Body of pancreas (tissue), 4 donors: ENCODE measurements at regions not wholly inside any gene's neighbourhood (a gene's known extent, or its start where the extent isn't known, plus 50 kb on each side); places are given as distances from the start of the nearest gene placed in this dataset.

ENCODE experiments used
- ATAC-seq: fragments of 150-250 bp; one replicate; pipeline ENCODE4 v1.9.1; 2016
- DNase-seq, 4 donors: peaks; one replicate each; pipeline ENCODE4 v3.0.0-alpha.2; 2019
- H3K27ac ChIP-seq, 4 donors: fragments of 200-600 bp; sonication (generic); 1 replicate in 3 of 4; 2 replicates in 1 of 4; pipeline versions ENCODE4 v1.5.1 to v1.6.1; 2016 to 2019; ENCODE audit warnings: mild to moderate bottlenecking in 1 of 4, mixed read lengths in 1 of 4, moderate library complexity in 1 of 4
- H3K27me3 ChIP-seq, 2 donors: fragments of 200-600 bp; sonication (generic); one replicate each; pipeline ENCODE4 v1.6.0; 2016; ENCODE audit warnings: mild to moderate bottlenecking in 1 of 2
- H3K36me3 ChIP-seq, 2 donors: fragments of 200-600 bp; sonication (generic); replicated peaks in 1 of 2; 2 replicates each; pipeline ENCODE4 v1.5.1; 2016; ENCODE audit warnings: low read depth in 2 of 2; ENCODE audit not compliant: insufficient read depth in 1 of 2
- H3K4me1 ChIP-seq: fragments of 200-600 bp; sonication (generic); one replicate; pipeline ENCODE4 v1.6.0; 2016
- H3K4me3 ChIP-seq, 2 donors: fragments of 200-600 bp; sonication (generic); 1 replicate in 1 of 2; 2 replicates in 1 of 2; pipeline ENCODE4 v1.5.1; 2016 to 2019
- H3K9me3 ChIP-seq, 3 donors: fragments of 200-600 bp; sonication (generic); 1 replicate in 2 of 3; 2 replicates in 1 of 3; pipeline ENCODE4 v1.5.1; 2016
- POLR2A ChIP-seq, 3 donors: fragments of 450-650 bp; IDR thresholded peaks; one replicate each; pipeline ENCODE4 v1.6.1; 2016; ENCODE audit warnings: antibody characterized with exemption in 3 of 3, mild to moderate bottlenecking in 2 of 3
- WGBS, 2 donors: methylation state at CpG; one replicate each; pipeline ENCODE4 v1.1.5; 2017; 5-methylcytosine and 5-hydroxymethylcytosine counted together
- intact Hi-C: fragments of 100-400 bp; cut with DNase I; formaldehyde crosslinking; loops from one replicate; pipeline ENCODE4 v1.15.1; 2023
- TF ChIP-seq, protein P1 (sequence below), 7 experiments: fragments of 450-650 bp in 4 of 7; fragments of 200-600 bp in 3 of 7; sonication (generic) in 3 of 7; IDR thresholded peaks; one replicate each; pipeline ENCODE4 v1.5.1; 2016 to 2019; ENCODE audit warnings: antibody characterized with exemption in 7 of 7

DNA sequence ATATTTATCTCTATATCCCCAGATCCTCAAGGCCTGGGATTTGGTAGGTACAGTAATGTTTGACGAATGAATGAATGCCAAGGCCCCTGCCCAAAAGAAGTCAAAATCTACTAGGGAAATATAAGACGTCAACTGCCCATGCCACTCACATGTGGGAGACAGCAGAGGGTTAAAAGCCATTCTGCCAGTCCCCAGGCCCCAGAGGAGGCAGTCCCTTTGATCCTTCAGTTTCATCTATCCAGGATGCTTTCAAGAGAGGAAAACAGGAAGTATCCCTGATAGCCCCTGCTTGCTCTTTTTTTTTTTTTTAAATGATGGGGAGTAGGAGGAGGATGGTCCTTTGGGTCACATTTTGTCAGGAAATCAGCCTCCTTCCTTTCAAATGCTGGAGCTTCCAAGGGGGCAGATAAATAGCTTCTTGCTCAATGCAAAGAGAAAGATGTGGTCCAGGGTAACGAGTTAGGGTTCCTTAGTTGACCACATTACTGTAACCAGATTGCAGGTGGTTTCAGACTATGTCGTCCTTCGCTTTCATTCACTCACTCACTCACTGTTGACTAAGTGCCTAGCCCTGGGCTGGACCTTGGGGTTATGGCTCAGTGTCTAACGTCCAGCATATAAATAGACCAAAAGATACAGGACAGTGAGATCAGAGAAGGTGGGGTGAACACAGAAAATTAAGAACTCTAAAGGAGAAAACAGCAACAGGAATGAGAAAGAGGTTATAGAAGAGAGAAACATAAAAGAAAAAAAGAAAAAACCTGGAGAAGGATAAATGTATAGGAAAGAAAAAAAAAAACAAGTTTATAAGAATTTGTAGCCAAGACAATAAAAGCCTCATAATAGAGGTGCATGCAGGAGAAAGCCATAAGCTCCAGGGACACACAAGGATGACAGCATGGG lies 64.6 kb upstream of the PIM1 start:
- 71 to 85% methylated on average over 5 to 6 of the region's 6 CpGs for WGBS, 2 donors
- peak overlapping the region in 2 of 4 donors; percentile 86 to 95 for H3K27ac ChIP-seq
- no peaks in the 10 kb centered on the region for H3K36me3 ChIP-seq
- no peak for DNase-seq
- H3K9me3 ChIP-seq: no peaks in the 10 kb centered on the region
- no peaks in the 10 kb centered on the region for H3K27me3 ChIP-seq
- no peak for TF ChIP-seq POLR2A (IDR thresholded peaks at IDR 0.05)
- TF ChIP-seq, protein P1, sequence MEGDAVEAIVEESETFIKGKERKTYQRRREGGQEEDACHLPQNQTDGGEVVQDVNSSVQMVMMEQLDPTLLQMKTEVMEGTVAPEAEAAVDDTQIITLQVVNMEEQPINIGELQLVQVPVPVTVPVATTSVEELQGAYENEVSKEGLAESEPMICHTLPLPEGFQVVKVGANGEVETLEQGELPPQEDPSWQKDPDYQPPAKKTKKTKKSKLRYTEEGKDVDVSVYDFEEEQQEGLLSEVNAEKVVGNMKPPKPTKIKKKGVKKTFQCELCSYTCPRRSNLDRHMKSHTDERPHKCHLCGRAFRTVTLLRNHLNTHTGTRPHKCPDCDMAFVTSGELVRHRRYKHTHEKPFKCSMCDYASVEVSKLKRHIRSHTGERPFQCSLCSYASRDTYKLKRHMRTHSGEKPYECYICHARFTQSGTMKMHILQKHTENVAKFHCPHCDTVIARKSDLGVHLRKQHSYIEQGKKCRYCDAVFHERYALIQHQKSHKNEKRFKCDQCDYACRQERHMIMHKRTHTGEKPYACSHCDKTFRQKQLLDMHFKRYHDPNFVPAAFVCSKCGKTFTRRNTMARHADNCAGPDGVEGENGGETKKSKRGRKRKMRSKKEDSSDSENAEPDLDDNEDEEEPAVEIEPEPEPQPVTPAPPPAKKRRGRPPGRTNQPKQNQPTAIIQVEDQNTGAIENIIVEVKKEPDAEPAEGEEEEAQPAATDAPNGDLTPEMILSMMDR (IDR thresholded peaks at IDR 0.05): no peak
- intact Hi-C loops: loop anchor here (10.0 kb wide), 1 partner anchor 51 kb away; no protein-coding TSS in a partner anchor
- no peak overlapping the region for H3K4me3 ChIP-seq
- no peak for ATAC-seq
- H3K4me1 ChIP-seq: peaks cover 44% of the 10 kb centered on the region

DNA sequence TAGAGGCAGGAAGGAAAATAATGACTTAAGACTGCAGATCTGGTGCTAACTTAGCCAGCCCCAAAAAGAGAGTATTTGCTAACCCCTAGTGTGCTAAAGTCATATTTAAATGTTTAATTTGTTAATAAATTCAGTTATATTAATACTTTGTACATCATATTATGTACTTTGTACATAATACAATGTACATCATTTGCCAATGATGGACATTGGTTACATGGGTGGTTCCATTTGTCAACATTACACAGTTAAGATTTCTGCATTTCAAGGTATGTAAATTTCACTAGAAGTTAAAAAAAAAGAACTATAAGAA lies 63.9 kb upstream of the PIM1 start:
- Histone ChIP-seq H3K4me1 (peaks cover 44% of the 10 kb centered on the region), H3K9me3 (no peaks in the 10 kb centered on the region), H3K36me3 (no peaks in the 10 kb centered on the region), H3K4me3 (no peak overlapping the region), H3K27me3 (no peaks in the 10 kb centered on the region), H3K27ac (no peak overlapping the region)
- DNase-seq: no peak
- ATAC-seq: no peak
- TF ChIP-seq, protein P1 (IDR thresholded peaks at IDR 0.05): no peak
- TF ChIP-seq POLR2A (IDR thresholded peaks at IDR 0.05): no peak
- intact Hi-C loops: loop anchor here (10.0 kb wide), 1 partner anchor 51 kb away; no protein-coding TSS in a partner anchor

DNA sequence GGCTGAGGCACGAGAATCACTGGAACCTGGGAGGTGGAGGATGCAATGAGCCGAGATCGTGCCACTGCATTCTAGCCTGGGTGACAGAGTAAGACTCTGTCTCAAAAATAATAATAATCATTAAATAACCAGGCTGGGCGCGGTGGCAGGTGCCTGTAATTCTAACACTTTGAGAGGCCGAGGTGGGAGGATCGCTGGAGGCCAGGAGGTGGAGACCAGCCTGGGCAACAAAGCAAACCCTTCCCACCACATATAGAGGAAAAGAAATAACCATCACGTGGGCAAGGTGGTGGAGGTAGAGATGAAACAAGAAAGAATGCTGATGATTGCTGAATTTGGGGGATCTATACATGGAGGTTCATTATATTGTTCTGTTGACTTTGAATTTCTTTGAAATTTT lies 63.4 kb upstream of the PIM1 start:
- no peak for TF ChIP-seq POLR2A (IDR thresholded peaks at IDR 0.05)
- TF ChIP-seq, protein P1 (IDR thresholded peaks at IDR 0.05): no peak
- DNase-seq: no peak
- Histone ChIP-seq H3K27me3 (no peaks in the 10 kb centered on the region), H3K9me3 (no peaks in the 10 kb centered on the region), H3K36me3 (no peaks in the 10 kb centered on the region), H3K4me1 (peaks cover 44% of the 10 kb centered on the region), H3K27ac (no peak overlapping the region), H3K4me3 (no peak overlapping the region)
- no peak for ATAC-seq
- 94 to 97% methylated on average over 8 of the region's 8 CpGs for WGBS, 2 donors
- intact Hi-C loops: loop anchor here (10.0 kb wide), 1 partner anchor 52 kb away; no protein-coding TSS in a partner anchor

DNA sequence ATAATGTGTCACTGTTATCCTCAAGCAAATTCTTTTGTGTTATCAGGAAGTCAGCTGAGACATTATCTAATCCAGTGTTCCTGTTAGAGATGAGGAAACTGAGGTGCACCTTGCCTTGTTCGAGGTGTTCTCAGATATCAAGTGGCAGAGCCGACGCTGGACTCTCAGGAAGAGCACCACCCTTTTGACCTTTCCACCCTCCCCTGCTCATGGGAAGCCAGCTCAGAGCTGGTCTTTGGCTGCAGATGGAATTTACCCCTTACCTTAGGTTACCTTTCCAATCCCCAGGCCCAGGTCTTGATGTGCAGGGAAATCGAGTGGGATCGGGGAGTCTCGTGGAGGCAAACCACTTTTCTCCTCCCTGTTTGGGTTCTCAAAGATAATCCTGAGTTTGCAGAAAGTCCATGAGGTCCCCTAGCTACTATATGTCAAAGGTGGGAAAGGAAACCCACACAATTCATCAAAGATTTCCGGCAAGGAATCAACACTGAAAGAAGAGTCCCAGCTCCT lies 62.9 kb upstream of the PIM1 start:
- Histone ChIP-seq H3K4me1 (peaks cover 42% of the 10 kb centered on the region), H3K4me3 (no peak overlapping the region), H3K36me3 (no peaks in the 10 kb centered on the region), H3K27ac (no peak overlapping the region), H3K27me3 (no peaks in the 10 kb centered on the region), H3K9me3 (no peaks in the 10 kb centered on the region)
- TF ChIP-seq POLR2A (IDR thresholded peaks at IDR 0.05): no peak
- TF ChIP-seq, protein P1 (IDR thresholded peaks at IDR 0.05): no peak
- ATAC-seq (no peak), DNase-seq (no peak)
- WGBS, 2 donors: 74 to 84% methylated on average over 6 to 7 of the region's 7 CpGs
- intact Hi-C loops: loop anchor here (10.0 kb wide), 1 partner anchor 52 kb away; no protein-coding TSS in a partner anchor
